SK-N-MC (cell line): ENCODE measurements at regions not wholly inside any gene's neighbourhood (a gene's known extent, or its start where the extent isn't known, plus 50 kb on each side); places are given as distances from the start of the nearest gene placed in this dataset.

Experiments
- EZH2 ChIP-seq: fragments of 200-600 bp; sonication (generic); IDR thresholded peaks from one replicate; pipeline ENCODE4 v1.6.1; 2017; ENCODE audit warnings: antibody characterized with exemption
- FOXP2 ChIP-seq: optimal IDR thresholded peaks from 2 replicates; pipeline ENCODE3; 2011; ENCODE audit warnings: mild to moderate bottlenecking, moderate library complexity; ENCODE audit not compliant: insufficient read depth; ENCODE audit errors: extremely low read length, control extremely low read depth
- POLR2AphosphoS5 ChIP-seq: IDR thresholded peaks from 2 replicates; pipeline ENCODE4 v1.6.1; 2012; ENCODE audit warnings: mild to moderate bottlenecking, low read depth, low read length, borderline replicate concordance

DNA sequence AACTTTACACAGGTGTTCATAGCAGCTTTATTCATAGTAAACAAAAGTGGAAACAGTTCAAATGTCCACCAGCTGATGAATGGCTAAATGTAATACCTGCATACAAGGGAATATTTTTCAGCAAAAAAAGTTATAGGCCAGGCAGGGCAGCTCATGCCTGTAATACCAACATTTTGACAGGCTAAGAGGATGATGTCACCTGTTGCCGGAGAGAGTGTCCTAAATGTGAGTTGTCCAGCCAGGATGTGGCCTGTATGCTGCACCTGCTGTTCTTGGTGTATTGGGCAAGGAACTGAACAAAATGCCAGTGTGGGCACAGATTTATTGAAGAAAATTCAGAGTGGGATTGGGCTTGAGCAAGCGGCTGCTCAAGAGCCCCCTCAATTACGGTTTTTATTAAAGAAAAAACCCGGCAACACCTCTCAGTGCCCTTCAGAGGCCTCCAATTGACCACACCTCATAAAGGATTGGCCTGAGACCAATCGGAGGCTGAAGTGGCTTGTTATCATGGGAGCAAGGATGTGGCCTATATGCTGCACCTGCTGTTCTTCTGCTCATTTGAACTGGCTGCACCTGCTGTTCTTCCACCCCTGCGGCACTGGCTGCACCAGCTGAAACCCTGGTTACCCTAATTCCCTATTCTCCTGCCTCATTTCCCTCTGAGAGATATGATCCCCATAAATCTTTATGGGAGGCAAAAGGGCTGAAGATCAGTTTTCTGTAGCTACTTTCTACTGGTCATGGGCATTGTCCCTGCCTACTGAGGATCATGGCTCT is 129.8 kb downstream of the GPCPD1 start:
- no peak for TF ChIP-seq EZH2
- no peak for TF ChIP-seq POLR2AphosphoS5
- TF ChIP-seq FOXP2, result no peak
